Body of pancreas (tissue), 4 donors: ENCODE measurements at regions not wholly inside any gene's neighbourhood (a gene's known extent, or its start where the extent isn't known, plus 50 kb on each side); places are given as distances from the start of the nearest gene placed in this dataset.
A peak's percentile ranks its signal among the peaks of the same experiment; 100 is the strongest.

Source experiments
- ATAC-seq: fragments of 150-250 bp; one replicate; pipeline ENCODE4 v1.9.1; 2016
- DNase-seq, 4 donors: peaks; one replicate each; pipeline ENCODE4 v3.0.0-alpha.2; 2019
- H3K27ac ChIP-seq, 4 donors: fragments of 200-600 bp; sonication (generic); 1 replicate in 3 of 4; 2 replicates in 1 of 4; pipeline versions ENCODE4 v1.5.1 to v1.6.1; 2016 to 2019; ENCODE audit warnings: mild to moderate bottlenecking in 1 of 4, mixed read lengths in 1 of 4, moderate library complexity in 1 of 4
- H3K27me3 ChIP-seq, 2 donors: fragments of 200-600 bp; sonication (generic); one replicate each; pipeline ENCODE4 v1.6.0; 2016; ENCODE audit warnings: mild to moderate bottlenecking in 1 of 2
- H3K36me3 ChIP-seq, 2 donors: fragments of 200-600 bp; sonication (generic); replicated peaks in 1 of 2; 2 replicates each; pipeline ENCODE4 v1.5.1; 2016; ENCODE audit warnings: low read depth in 2 of 2; ENCODE audit not compliant: insufficient read depth in 1 of 2
- H3K4me1 ChIP-seq: fragments of 200-600 bp; sonication (generic); one replicate; pipeline ENCODE4 v1.6.0; 2016
- H3K4me3 ChIP-seq, 2 donors: fragments of 200-600 bp; sonication (generic); 1 replicate in 1 of 2; 2 replicates in 1 of 2; pipeline ENCODE4 v1.5.1; 2016 to 2019
- H3K9me3 ChIP-seq, 3 donors: fragments of 200-600 bp; sonication (generic); 1 replicate in 2 of 3; 2 replicates in 1 of 3; pipeline ENCODE4 v1.5.1; 2016
- POLR2A ChIP-seq, 3 donors: fragments of 450-650 bp; IDR thresholded peaks; one replicate each; pipeline ENCODE4 v1.6.1; 2016; ENCODE audit warnings: antibody characterized with exemption in 3 of 3, mild to moderate bottlenecking in 2 of 3
- WGBS, 2 donors: methylation state at CpG; one replicate each; pipeline ENCODE4 v1.1.5; 2017; 5-methylcytosine and 5-hydroxymethylcytosine counted together
- intact Hi-C: fragments of 100-400 bp; cut with DNase I; formaldehyde crosslinking; loops from one replicate; pipeline ENCODE4 v1.15.1; 2023
- TF ChIP-seq, protein P1 (sequence below), 7 experiments: fragments of 450-650 bp in 4 of 7; fragments of 200-600 bp in 3 of 7; sonication (generic) in 3 of 7; IDR thresholded peaks; one replicate each; pipeline ENCODE4 v1.5.1; 2016 to 2019; ENCODE audit warnings: antibody characterized with exemption in 7 of 7

DNA sequence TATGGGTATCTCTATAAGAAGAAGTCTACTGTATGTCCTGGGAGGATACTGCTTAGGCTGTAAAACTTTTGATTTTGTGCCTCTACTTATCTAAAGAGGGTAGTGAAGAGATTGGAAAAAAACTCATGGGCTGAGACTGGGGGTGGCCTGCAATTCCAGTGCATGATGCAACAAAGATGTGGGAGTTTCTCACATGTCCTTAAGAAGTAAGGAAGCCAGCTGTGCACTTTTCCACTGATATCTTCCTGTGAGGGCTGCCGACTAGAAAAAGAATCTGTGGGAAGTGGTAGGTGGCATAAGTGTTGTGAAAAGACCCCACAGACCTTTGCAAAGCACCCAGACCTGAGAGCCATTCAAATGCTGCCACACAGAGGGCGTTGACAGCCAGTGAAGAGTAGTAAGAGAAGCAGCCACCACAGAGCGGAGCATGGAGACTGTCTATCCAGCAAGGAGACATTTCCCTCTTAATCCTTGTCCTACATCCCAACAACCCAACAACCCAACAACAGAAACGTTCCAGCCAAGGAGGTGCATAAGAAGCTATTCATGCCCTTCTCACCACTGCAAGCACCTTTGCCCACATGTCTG is 65.1 kb downstream of the PFDN4 start:
- Histone ChIP-seq H3K9me3 (no peaks in the 10 kb centered on the region), H3K4me1 (peaks cover 5% of the 10 kb centered on the region), H3K27ac (no peak overlapping the region), H3K4me3 (no peak overlapping the region), H3K27me3 (no peaks in the 10 kb centered on the region), H3K36me3 (no peaks in the 10 kb centered on the region)
- WGBS, 2 donors: 62 to 65% methylated on average over 4 of the region's 4 CpGs
- intact Hi-C loops: no loop called here
- ATAC-seq (no peak), DNase-seq (no peak)
- no peak for TF ChIP-seq POLR2A (IDR thresholded peaks at IDR 0.05)

DNA sequence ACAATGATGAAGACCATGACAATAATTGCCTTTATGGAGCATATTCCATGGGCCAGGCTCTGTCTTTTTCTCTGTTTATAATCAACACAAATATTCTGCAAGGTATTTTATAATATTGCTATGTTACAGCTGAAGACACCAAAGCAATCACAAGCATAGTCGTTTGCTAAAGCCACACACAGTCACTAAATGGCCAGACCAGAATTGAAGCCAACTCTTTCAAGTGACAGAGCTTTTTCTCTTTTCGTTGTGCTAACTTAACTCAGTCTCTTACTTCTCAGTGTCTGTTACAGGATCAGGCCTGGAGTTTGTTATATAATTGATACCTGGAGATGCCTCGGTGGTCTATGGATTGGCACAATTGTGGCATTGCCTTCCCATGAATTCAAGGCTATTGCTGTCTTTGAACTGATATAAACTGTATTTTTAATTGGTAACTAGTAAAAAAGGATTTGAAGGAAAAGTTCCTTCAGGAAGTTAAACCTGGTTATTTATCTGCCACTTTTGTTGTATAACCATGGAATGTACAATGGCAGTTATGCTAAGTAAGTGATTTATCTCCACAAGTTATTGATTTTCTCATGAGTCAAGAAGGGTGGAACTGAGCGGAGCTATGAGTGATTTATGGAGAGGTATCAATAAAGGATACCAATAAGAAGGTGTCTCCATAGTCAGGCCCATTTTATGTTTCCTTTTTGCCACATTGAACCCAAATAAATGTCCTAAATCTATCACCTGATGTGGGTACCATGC is 67.6 kb downstream of the PFDN4 start:
- H3K9me3 ChIP-seq: no peaks in the 10 kb centered on the region
- intact Hi-C loops: no loop called here
- DNase-seq: no peak
- whole genome bisulfite sequencing, 2 donors: 34 to 36% methylated on average over 4 of the region's 4 CpGs
- no peaks in the 10 kb centered on the region for H3K27me3 ChIP-seq
- H3K36me3 ChIP-seq: no peaks in the 10 kb centered on the region
- peak; percentile 71 for ATAC-seq
- peak overlapping the region in 3 of 4 donors; percentile 34 to 58 (median 53) for H3K27ac ChIP-seq
- peaks cover 5% of the 10 kb centered on the region for H3K4me1 ChIP-seq
- TF ChIP-seq, protein P1, sequence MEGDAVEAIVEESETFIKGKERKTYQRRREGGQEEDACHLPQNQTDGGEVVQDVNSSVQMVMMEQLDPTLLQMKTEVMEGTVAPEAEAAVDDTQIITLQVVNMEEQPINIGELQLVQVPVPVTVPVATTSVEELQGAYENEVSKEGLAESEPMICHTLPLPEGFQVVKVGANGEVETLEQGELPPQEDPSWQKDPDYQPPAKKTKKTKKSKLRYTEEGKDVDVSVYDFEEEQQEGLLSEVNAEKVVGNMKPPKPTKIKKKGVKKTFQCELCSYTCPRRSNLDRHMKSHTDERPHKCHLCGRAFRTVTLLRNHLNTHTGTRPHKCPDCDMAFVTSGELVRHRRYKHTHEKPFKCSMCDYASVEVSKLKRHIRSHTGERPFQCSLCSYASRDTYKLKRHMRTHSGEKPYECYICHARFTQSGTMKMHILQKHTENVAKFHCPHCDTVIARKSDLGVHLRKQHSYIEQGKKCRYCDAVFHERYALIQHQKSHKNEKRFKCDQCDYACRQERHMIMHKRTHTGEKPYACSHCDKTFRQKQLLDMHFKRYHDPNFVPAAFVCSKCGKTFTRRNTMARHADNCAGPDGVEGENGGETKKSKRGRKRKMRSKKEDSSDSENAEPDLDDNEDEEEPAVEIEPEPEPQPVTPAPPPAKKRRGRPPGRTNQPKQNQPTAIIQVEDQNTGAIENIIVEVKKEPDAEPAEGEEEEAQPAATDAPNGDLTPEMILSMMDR (IDR thresholded peaks at IDR 0.05): no peak
- TF ChIP-seq POLR2A (IDR thresholded peaks at IDR 0.05): no peak
- no peak overlapping the region for H3K4me3 ChIP-seq

DNA sequence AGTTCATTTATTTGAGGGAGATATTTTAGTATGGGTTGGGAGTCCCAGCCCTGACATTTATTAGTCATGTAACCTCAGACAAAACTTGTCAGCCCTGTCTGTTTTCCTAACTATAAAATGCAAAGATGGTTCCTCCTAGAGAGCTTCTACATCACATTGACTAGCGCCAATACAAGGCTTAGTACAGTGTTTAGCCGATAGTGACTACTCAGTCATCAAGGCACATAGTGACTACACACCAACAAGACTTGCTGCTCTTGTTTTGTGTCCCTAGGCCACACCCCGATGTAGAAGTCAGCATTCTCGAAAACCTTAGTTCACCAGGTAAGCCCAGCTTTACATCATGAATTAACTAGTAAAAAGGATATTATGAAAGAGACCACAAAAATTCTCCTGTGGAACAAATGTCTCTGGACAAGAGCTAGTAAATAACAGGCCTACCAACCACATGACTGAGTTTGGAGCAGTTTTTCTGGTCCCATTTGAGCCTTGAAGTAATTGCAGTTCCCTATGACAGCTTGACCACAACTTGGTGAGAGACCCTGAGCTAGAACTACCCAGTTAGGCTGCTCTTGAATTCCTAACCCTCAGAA is 68.8 kb downstream of the PFDN4 start:
- TF ChIP-seq, protein P1 (IDR thresholded peaks at IDR 0.05): no peak
- Histone ChIP-seq H3K27ac (peak overlapping the region in 2 of 4 donors; percentile 14 to 46), H3K4me3 (no peak overlapping the region), H3K36me3 (no peaks in the 10 kb centered on the region), H3K27me3 (no peaks in the 10 kb centered on the region), H3K9me3 (no peaks in the 10 kb centered on the region), H3K4me1 (peaks cover 5% of the 10 kb centered on the region)
- no peak for ATAC-seq
- DNase-seq: no peak
- WGBS, 2 donors: 85 to 88% methylated on average over 4 of the region's 4 CpGs
- intact Hi-C loops: no loop called here

DNA sequence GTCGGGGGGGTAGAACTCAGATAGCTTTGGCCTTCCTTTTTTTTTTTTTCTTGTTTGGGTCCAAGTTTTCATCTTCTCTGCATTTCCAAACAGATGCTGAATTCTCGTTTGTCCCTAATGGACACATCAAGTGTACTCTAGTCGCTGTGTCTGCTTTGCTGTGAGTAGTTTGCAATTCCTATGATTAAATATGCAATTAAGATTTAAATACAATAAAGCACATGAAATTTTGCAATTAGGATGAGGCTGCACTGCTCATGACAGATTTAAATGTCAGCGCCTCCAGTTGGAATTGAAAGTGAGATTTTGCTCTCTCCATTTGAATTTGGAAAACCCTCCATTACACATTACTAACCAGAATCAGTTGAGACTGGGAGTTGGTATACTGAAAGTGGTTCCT is 70.4 kb downstream of the PFDN4 start:
- no peak overlapping the region for H3K4me3 ChIP-seq
- intact Hi-C loops: no loop called here
- no peak for ATAC-seq
- H3K4me1 ChIP-seq: peaks cover 5% of the 10 kb centered on the region
- no peaks in the 10 kb centered on the region for H3K27me3 ChIP-seq
- H3K27ac ChIP-seq: no peak overlapping the region
- no peak for DNase-seq
- H3K36me3 ChIP-seq: no peaks in the 10 kb centered on the region
- 63 to 67% methylated on average over 4 of the region's 4 CpGs for WGBS, 2 donors
- TF ChIP-seq POLR2A (IDR thresholded peaks at IDR 0.05): no peak
- TF ChIP-seq, protein P1 (IDR thresholded peaks at IDR 0.05): no peak
- H3K9me3 ChIP-seq: no peaks in the 10 kb centered on the region

DNA sequence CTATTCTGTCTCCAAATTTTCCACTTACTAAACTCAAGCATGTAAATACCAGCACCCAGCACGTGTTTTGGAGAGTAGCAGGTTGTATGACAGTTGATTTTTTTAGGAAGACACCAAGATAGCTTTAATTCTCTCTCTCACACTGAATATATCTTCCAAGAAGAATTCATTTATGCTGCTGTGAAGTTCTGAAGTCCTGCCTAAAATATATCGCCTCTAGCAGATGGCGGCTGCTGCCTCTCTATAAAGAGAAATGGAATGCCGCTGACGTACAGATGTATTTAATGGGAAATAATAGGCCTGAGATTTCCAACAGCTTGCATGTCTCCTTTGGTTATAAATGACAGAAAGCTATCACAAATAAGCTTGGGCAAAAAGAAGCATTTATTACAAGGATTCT is 74.7 kb downstream of the PFDN4 start:
- intact Hi-C loops: no loop called here
- 90 to 93% methylated on average over 5 of the region's 5 CpGs for WGBS, 2 donors
- Histone ChIP-seq H3K36me3 (no peaks in the 10 kb centered on the region), H3K9me3 (no peaks in the 10 kb centered on the region), H3K4me1 (no peaks in the 10 kb centered on the region), H3K27me3 (no peaks in the 10 kb centered on the region), H3K27ac (no peak overlapping the region), H3K4me3 (no peak overlapping the region)
- no peak for DNase-seq
- ATAC-seq: no peak
- TF ChIP-seq, protein P1 (IDR thresholded peaks at IDR 0.05): no peak
- no peak for TF ChIP-seq POLR2A (IDR thresholded peaks at IDR 0.05)
